ENCODE measurements at regions not wholly inside any gene's neighbourhood (a gene's known extent, or its start where the extent isn't known, plus 50 kb on each side); places are given as distances from the start of the nearest gene placed in this dataset.

DNA sequence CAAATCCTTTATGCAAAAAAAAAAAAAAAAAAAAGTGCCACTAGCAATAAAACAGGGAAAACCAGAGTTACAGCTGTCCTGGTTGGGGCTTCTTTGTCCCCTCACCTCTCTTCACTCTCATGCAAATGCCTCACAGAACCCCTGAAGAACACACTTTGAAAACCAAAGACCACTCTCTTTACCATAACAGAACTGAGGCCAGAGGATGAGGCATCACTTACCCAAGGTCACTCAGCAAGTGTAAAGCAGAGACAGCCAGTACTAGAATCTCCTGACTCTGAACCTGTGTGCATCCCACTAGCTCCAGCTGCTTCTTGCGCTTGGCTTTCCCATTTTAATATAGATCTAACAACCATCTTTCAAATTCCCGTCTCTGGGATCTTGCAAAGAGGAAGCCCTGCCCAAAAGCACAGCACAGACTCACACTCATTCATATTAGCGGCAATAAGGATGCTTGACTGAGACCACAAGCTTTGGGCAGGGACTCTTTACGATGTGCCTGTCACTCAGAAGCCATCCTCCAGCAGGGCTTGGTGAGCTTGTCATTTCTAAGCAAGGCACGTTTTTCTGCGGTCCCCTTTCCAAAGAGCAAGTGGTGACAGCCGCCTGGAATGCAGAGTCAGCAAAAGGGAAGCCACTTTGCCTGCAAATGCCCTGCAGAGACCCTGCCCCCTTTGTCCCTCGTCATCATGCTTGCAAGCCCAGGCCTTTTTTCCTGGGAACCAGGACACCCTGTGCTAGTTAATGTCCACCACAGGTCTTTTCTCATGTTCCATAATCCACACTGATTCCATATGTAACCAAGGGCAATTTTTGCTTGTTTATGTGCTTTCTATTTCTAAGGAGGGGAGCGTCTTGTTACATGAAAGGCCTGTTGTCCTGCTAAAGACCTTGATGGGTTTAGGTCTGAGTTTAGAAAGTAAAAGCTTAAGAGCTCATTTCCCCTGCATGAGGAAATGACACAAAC is 76.5 kb upstream of the NFIA start:
- no peak for TF ChIP-seq EZH2 (IDR thresholded peaks at IDR 0.05; ENCODE audit: low read length, missing control alignments)
- TF ChIP-seq, protein P1, sequence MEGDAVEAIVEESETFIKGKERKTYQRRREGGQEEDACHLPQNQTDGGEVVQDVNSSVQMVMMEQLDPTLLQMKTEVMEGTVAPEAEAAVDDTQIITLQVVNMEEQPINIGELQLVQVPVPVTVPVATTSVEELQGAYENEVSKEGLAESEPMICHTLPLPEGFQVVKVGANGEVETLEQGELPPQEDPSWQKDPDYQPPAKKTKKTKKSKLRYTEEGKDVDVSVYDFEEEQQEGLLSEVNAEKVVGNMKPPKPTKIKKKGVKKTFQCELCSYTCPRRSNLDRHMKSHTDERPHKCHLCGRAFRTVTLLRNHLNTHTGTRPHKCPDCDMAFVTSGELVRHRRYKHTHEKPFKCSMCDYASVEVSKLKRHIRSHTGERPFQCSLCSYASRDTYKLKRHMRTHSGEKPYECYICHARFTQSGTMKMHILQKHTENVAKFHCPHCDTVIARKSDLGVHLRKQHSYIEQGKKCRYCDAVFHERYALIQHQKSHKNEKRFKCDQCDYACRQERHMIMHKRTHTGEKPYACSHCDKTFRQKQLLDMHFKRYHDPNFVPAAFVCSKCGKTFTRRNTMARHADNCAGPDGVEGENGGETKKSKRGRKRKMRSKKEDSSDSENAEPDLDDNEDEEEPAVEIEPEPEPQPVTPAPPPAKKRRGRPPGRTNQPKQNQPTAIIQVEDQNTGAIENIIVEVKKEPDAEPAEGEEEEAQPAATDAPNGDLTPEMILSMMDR (conservative IDR thresholded peaks at IDR 0.05 in 1 of 2, IDR thresholded peaks at IDR 0.05 in 1 of 2; ENCODE audit: low read depth in 1 of 2, low read length in 2 of 2), result no peak

DNA sequence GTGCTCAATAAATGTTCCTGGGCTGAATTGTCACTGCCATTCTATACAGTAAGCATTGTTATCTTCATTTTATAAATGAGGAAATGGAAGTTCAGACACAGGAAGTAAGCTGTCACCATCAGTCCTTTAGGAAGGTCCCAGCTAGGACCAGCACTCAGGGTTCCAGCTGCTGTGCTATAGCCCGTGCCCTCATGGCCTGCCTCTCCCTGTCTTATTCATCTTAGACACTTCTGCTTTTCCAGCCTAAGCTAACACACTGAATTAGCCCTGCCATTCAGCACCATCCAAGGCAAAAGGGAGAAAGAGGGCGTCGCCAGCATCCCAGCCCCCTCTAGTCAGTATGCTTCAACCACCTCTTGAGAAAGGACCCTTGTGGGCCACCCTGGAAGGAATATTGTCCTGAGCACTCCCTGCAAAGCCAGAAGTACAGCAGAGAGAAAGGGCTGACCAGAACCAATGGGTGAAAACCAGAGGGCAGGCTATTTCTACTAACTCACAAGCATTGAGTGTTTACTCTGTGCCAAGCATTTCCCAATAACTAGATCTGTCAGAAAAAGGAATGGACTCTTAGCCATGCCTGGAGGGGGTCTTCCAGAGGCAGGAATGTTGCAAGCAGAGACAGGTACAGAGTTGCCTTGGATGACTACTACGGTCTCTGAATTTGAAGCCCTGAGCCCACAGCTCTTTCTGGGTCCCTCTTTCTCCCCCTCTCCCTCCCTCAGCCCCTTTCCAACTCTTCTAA is 77.9 kb upstream of the NFIA start:
- H3K9ac ChIP-seq (ENCODE audit: insufficient read depth, low read length), result no peak overlapping the region
- no peak overlapping the region for H2AFZ ChIP-seq (ENCODE audit: low read length)
- H3K27ac ChIP-seq (ENCODE audit: insufficient read depth, low read length), result no peak overlapping the region
- no peak overlapping the region for H3K4me3 ChIP-seq (replicated peaks in 1 of 4; ENCODE audit: control extremely low read depth in 1 of 4, insufficient read depth in 1 of 4, low read depth in 3 of 4, low read length in 4 of 4)
- H3K36me3 ChIP-seq (ENCODE audit: control insufficient read depth, insufficient read depth, low read length), result no peaks in the 10 kb centered on the region
- H3K27me3 ChIP-seq (ENCODE audit: control insufficient read depth, insufficient read depth, low read length), result peaks cover 2% of the 10 kb centered on the region
- no peaks in the 10 kb centered on the region for H4K20me1 ChIP-seq (ENCODE audit: control insufficient read depth, extremely low read depth, insufficient read depth, low read length)
- no peaks in the 10 kb centered on the region for H3K79me2 ChIP-seq (ENCODE audit: control insufficient read depth, insufficient read depth, low read length)
- TF ChIP-seq EZH2 (IDR thresholded peaks at IDR 0.05; ENCODE audit: low read length, missing control alignments), result no peak
- TF ChIP-seq, protein P1 (conservative IDR thresholded peaks at IDR 0.05 in 1 of 2, IDR thresholded peaks at IDR 0.05 in 1 of 2; ENCODE audit: low read depth in 1 of 2, low read length in 2 of 2), result no peak
- H3K4me2 ChIP-seq (ENCODE audit: extremely low read depth, insufficient read depth, low read length), result no peak overlapping the region
- no peaks in the 10 kb centered on the region for H3K9me3 ChIP-seq (ENCODE audit: control insufficient read depth, insufficient read depth, low read depth, low read length)
- H3K4me1 ChIP-seq (ENCODE audit: control insufficient read depth, extremely low read depth, insufficient read depth, low read length), result no peaks in the 10 kb centered on the region
- no peak for DNase-seq (ENCODE audit: low read depth in 2 of 2)

More for the DNA sequence above, 76.5 kb upstream of the NFIA start:
- no peak overlapping the region for H3K9ac ChIP-seq (ENCODE audit: insufficient read depth, low read length)
- H3K27me3 ChIP-seq (ENCODE audit: control insufficient read depth, insufficient read depth, low read length), result peaks cover 2% of the 10 kb centered on the region
- H3K4me2 ChIP-seq (ENCODE audit: extremely low read depth, insufficient read depth, low read length), result no peak overlapping the region
- H2AFZ ChIP-seq (ENCODE audit: low read length), result no peak overlapping the region
- H3K79me2 ChIP-seq (ENCODE audit: control insufficient read depth, insufficient read depth, low read length), result no peaks in the 10 kb centered on the region
- no peak overlapping the region for H3K27ac ChIP-seq (ENCODE audit: insufficient read depth, low read length)
- no peak overlapping the region for H3K4me3 ChIP-seq (replicated peaks in 1 of 4; ENCODE audit: control extremely low read depth in 1 of 4, insufficient read depth in 1 of 4, low read depth in 3 of 4, low read length in 4 of 4)
- H3K4me1 ChIP-seq (ENCODE audit: control insufficient read depth, extremely low read depth, insufficient read depth, low read length), result no peaks in the 10 kb centered on the region
- H4K20me1 ChIP-seq (ENCODE audit: control insufficient read depth, extremely low read depth, insufficient read depth, low read length), result no peaks in the 10 kb centered on the region
- DNase-seq (ENCODE audit: low read depth in 2 of 2), result no peak
- H3K9me3 ChIP-seq (ENCODE audit: control insufficient read depth, insufficient read depth, low read depth, low read length), result no peaks in the 10 kb centered on the region
- no peaks in the 10 kb centered on the region for H3K36me3 ChIP-seq (ENCODE audit: control insufficient read depth, insufficient read depth, low read length)

DNA sequence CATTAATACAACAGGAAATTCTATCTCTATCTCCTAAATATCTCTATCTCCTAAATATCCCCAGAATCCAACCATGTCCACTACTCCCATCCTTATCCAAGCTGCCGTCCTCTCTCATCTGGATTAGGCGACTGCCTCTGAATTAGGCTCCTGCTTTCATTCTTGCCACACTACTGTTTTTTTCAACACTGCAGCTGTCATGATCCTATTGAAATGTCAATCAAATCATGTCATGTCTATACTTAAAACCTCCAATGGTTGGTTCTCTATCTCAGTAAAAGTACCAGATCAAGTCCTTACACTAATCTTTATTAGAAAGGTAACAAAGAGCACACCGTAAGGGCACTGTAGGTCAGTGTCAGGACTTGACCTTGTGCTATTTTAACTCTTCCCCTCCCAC is 82.0 kb upstream of the NFIA start:
- no peaks in the 10 kb centered on the region for H3K9me3 ChIP-seq (ENCODE audit: control insufficient read depth, insufficient read depth, low read depth, low read length)
- H3K36me3 ChIP-seq (ENCODE audit: control insufficient read depth, insufficient read depth, low read length), result no peaks in the 10 kb centered on the region
- no peak for DNase-seq (ENCODE audit: low read depth in 2 of 2)
- no peak overlapping the region for H3K4me2 ChIP-seq (ENCODE audit: extremely low read depth, insufficient read depth, low read length)
- H3K4me3 ChIP-seq (replicated peaks in 1 of 4; ENCODE audit: control extremely low read depth in 1 of 4, insufficient read depth in 1 of 4, low read depth in 3 of 4, low read length in 4 of 4), result no peak overlapping the region
- H3K79me2 ChIP-seq (ENCODE audit: control insufficient read depth, insufficient read depth, low read length), result no peaks in the 10 kb centered on the region
- no peaks in the 10 kb centered on the region for H3K4me1 ChIP-seq (ENCODE audit: control insufficient read depth, extremely low read depth, insufficient read depth, low read length)
- H2AFZ ChIP-seq (ENCODE audit: low read length), result no peak overlapping the region
- TF ChIP-seq EZH2 (IDR thresholded peaks at IDR 0.05; ENCODE audit: low read length, missing control alignments), result no peak
- TF ChIP-seq, protein P1 (conservative IDR thresholded peaks at IDR 0.05 in 1 of 2, IDR thresholded peaks at IDR 0.05 in 1 of 2; ENCODE audit: low read depth in 1 of 2, low read length in 2 of 2), result no peak
- no peaks in the 10 kb centered on the region for H4K20me1 ChIP-seq (ENCODE audit: control insufficient read depth, extremely low read depth, insufficient read depth, low read length)
- no peak overlapping the region for H3K27ac ChIP-seq (ENCODE audit: insufficient read depth, low read length)
- H3K9ac ChIP-seq (ENCODE audit: insufficient read depth, low read length), result no peak overlapping the region
- H3K27me3 ChIP-seq (ENCODE audit: control insufficient read depth, insufficient read depth, low read length), result peaks cover 2% of the 10 kb centered on the region

Measured in fibroblast of lung (primary cell).